ACHN (cell line): ENCODE measurements at regions not wholly inside any gene's neighbourhood (a gene's known extent, or its start where the extent isn't known, plus 50 kb on each side); places are given as distances from the start of the nearest gene placed in this dataset.

Source experiments
- DNase-seq: peaks from one replicate; pipeline ENCODE4 v3.0.0-alpha.2; 2015
- in situ Hi-C: cut with HindIII; loops from 2 replicates; pipeline ENCODE4 v1.10.0; 2017; ENCODE audit warnings: low sequenced_read_pairs, low pct_ligation_motif_present, low pct_unique_long_range_greater_than_20kb

DNA sequence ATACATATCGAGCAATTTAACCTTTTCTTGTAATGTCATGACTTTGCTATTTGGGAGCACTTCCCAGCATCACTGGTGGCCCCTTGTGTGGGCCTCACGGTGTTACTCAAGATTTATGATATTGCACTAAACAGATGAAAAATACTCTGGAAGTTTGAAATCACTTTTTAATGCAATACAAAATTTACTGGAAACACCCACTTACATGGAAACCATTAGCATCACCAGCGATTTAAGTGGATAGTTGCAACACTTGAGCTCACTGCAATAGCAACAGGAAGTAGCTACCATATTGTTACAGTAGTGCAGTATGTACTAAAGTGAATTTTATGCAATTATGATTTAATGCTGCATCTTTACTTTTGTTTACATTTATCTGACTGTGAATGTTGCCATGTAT lies 184.4 kb downstream of the MDFIC start:
- DNase-seq = no peak
- in situ Hi-C loops = no loop called here

DNA sequence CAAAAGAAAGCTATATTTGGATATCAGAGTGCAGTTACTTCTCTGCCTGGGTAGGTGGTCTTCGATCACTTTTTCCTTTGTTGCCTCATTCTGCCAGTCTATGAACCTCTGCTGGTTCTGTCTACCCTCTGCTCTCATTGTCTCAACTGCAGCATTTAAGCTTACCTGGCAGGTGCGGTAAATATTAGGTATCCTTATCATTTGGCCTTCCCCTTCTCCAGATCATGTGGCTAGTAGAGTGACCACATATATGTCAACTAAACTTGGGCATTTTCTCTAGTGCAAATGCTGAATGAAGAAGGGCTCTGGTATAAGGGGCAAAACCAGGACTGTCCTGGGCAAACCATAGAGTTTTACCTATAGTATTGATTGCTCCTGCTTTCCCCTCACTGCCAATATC lies 180.8 kb downstream of the MDFIC start:
- DNase-seq = no peak
- in situ Hi-C loops = no loop called here

- no peak for DNase-seq
- in situ Hi-C loops = no loop called here
Observed at GRCh38 chr7:115101199-115101598, 179.3 kb downstream of the MDFIC start.

DNA sequence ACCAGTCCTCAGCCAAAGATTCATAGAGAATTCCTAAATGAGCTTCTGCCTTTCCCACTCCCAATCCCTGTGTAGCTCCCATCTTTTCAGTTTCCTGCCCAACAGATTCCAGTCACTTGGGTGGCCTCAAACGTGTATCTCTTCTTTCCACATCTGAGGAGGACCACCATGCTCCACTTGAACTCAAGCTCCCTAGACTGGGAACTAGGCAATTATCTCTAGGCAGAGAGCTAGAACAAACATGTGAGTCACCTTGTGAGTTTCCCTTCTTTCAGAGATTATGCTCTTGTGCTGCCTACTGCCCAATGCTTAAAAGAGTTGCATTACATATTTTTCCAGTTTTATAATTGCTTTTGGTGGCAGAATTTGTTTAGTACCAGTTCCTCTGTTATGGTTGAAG lies 178.0 kb downstream of the MDFIC start:
- DNase-seq = peak; percentile 54
- in situ Hi-C loops = no loop called here

GRCh38 chr7:115097175-115097671 lies 175.3 kb downstream of the MDFIC start:
- DNase-seq = peak; percentile 55

DNA sequence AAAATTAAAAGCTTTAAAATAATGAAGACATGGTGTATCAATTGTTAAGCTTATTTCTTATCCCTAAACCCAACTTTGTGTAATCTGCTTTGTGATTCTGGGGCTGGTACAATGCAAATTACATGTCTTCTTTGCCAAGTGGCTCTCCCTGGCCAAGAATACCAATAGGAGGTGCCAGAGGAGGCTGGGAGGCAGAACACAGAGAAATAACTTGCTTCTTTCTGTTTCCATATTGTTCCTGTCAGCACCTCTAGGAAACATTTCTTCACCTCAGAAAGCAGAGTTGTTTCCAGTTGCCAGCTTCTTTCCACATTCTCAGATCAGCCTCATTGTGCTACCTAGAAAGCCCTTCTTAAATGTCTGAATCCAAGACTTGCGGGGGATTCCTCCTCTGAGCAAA lies 174.4 kb downstream of the MDFIC start:
- in situ Hi-C loops = no loop called here
- no peak for DNase-seq

More at GRCh38 chr7:115097175-115097671, 175.3 kb downstream of the MDFIC start:
- in situ Hi-C loops = no loop called here

DNA sequence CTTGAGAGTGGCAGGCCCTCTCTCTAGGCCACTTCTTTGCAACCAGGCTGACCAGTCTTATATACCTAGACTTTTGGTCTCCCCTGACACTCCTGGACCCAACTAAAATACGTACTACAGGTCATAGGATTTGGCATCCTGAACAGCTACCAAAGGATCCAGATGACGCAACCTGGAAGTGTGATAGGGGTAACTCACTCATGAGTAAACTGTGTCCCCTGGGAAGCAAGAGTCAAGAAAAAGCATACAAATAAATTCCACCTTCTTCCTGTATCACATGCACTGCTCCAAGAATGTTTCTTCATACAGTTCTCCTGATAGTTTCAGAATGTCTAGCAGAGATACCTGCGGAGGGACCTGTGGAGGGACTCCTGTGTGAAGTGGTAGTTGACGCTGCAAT lies 172.3 kb downstream of the MDFIC start:
- no peak for DNase-seq
- in situ Hi-C loops = no loop called here

DNA sequence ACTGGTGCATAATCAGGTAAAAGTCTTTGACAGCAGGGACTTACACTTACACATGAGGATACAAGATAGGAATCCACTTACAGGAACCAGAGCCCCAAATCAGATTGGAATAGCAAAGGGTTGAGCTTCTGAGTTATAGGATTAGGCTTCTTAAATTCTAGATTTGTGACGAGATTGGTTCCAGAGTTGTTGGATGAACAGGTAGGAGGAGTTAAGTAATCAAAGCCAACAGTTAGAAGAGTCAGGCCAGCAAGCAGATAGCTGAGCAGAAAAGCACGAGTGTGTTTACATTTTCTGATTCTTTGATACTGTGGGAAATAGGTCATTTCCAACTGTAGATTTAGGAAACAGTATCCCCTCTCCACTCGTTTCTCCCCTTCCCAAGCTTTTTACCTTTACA lies 167.0 kb downstream of the MDFIC start:
- in situ Hi-C loops = no loop called here
- DNase-seq = no peak

DNA sequence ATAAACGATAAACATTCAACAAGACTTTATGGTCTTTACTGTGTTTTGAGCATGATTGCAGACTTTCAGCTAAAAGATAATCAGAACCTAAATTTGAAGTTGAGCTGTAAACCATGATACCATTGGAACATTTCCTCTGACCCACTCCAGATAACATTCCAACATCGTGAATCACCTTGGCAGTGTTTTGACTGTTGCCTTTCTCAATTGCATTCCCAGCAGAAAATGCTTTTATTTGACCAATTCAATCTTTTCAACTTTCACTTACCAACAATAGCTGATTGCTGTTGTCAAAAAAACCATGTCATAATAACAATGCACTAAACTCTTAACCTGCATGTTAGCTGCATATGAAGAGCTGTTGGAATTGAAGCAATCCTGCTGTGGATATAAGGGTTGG lies 165.5 kb downstream of the MDFIC start:
- peak; percentile 85 for DNase-seq
- in situ Hi-C loops = no loop called here

GRCh38 chr7:115086146-115086841 lies 164.4 kb downstream of the MDFIC start:
- in situ Hi-C loops = no loop called here
- peak; percentile 22 for DNase-seq

- in situ Hi-C loops = no loop called here
- no peak for DNase-seq
Observed at GRCh38 chr7:115085421-115085820, 163.5 kb downstream of the MDFIC start.

DNA sequence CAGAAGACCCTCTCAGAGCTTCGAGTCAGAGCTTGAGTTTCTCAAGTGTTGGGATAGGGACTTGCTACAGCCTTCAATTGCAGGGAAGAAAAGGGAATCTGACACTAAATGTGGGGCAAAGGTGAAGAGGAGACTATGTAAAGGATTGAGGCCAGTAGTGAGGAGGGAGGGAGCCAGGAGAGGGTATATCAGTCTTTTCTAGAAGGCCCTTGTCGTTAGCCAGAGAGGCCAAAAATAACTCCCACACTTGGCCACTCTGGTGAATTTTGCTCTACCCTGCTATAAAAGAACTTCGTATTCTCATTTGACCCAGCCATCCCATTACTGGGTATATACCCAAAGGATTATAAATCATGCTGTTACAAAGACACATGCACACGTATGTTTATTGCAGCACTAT lies 162.0 kb downstream of the MDFIC start:
- DNase-seq = no peak
- in situ Hi-C loops = no loop called here

DNA sequence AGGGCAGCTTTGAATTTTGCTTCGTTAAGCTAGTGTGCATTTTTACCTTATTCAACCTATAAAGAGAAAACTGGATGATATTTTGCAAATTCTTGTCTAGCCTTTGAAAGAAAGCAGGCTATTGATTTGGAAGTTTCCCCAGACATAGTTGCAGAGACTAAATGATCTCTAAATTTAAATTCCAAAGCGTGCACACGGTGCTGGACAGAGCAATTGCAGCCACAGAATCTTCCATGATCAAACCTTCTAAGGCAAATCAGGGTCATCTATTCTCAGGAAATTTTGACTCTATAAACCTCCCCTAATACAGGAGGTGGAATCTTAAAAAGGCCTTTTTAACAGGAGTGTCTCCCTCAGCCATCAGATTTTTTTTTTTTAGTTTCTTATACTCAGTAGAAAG lies 159.9 kb downstream of the MDFIC start:
- no peak for DNase-seq
- in situ Hi-C loops = no loop called here

DNA sequence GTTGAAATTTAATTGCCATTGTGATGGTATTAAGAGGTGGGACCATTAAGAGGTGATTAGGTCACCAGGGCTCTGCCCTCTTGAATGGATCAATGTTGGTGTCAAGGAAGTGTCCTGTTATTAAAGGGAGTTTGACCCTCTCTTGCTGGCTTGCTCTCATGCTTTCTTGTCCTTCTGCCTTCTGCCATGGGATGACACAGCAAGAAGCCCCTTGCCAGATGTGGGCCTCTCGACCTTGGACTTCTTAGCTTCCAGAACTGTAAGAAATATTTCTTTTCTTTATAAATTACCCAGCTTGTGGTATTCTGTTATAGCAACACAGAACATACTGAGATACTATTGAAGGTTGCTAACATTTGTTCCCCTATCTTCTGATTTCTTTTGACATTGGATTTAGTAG lies 157.0 kb downstream of the MDFIC start:
- DNase-seq = no peak
- in situ Hi-C loops = no loop called here

DNA sequence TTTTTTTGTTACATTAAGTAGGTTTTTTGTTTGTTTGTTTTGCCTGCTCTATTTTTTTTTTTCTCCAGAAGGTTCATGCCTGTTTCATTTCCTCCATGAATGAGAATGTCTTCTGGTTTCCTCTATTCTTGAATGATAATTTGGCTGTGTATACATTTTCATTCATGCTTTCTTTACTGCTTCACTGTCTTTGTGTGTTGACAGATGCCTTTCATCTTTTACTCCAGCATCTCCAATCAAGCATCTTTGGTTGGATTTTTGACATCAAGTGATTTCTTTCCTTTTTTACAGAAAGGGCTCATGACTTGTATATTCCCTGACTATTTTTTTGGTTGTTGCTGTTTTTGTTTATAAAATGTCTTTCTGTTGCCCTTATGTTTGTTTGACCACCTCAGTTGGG lies 156.5 kb downstream of the MDFIC start:
- in situ Hi-C loops = no loop called here
- no peak for DNase-seq

GRCh38 chr7:115070311-115070710 lies 148.4 kb downstream of the MDFIC start:
- in situ Hi-C loops = no loop called here
- peak; percentile 27 for DNase-seq
